ENCODE measurements at regions not wholly inside any gene's neighbourhood (a gene's known extent, or its start where the extent isn't known, plus 50 kb on each side); places are given as distances from the start of the nearest gene placed in this dataset.

DNA sequence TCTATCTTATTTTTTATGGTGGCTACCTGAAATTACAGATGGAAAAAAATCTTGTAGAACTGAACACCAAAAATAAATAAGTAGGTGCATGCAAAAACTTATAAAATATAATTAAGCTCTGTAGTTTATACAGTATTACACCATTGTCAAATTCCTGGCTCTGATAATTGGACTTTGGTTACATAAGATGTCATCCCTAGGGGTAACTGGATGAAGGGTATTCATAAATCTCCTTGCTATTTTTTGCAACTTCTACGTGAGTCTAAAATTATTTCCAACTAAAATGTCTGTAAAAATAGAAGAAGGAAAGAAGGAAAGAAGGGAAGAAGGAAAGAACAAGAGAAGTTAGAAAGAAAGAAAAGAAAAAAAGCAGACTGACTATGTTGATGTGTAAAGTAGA, 716.6 kb downstream of the BCL11B start:
- no peak overlapping the region for H3K4me3 ChIP-seq (ENCODE audit: control insufficient read depth, low read depth, low read length)
- no peak for DNase-seq (ENCODE audit: low read depth)
- TF ChIP-seq, protein P1, sequence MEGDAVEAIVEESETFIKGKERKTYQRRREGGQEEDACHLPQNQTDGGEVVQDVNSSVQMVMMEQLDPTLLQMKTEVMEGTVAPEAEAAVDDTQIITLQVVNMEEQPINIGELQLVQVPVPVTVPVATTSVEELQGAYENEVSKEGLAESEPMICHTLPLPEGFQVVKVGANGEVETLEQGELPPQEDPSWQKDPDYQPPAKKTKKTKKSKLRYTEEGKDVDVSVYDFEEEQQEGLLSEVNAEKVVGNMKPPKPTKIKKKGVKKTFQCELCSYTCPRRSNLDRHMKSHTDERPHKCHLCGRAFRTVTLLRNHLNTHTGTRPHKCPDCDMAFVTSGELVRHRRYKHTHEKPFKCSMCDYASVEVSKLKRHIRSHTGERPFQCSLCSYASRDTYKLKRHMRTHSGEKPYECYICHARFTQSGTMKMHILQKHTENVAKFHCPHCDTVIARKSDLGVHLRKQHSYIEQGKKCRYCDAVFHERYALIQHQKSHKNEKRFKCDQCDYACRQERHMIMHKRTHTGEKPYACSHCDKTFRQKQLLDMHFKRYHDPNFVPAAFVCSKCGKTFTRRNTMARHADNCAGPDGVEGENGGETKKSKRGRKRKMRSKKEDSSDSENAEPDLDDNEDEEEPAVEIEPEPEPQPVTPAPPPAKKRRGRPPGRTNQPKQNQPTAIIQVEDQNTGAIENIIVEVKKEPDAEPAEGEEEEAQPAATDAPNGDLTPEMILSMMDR (IDR thresholded peaks at IDR 0.05; ENCODE audit: control insufficient read depth, insufficient read depth, low read depth, low read length, missing control alignments) = no peak

DNA sequence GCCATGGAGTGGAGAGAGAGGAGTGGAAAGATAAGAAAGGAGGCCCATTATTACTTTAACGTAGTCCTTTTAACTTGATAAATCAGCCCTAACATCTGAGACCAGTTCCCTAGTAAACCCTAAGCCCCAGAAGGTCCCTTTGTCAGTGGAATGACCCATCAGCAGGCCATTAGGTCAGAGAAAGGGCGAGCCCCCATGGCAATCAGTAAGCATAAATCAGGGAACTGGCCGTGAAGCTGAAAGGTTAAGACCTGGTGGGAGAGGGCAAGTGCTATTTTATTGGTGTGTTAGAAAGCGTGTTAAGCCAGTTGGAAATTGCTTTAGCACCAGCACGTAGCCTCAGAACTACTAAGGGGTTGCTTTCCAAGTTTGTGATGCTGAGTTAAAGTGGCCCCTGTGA, 708.0 kb downstream of the BCL11B start:
- DNase-seq (ENCODE audit: low read depth) = no peak
- TF ChIP-seq, protein P1 (IDR thresholded peaks at IDR 0.05; ENCODE audit: control insufficient read depth, insufficient read depth, low read depth, low read length, missing control alignments) = no peak
- no peak overlapping the region for H3K4me3 ChIP-seq (ENCODE audit: control insufficient read depth, low read depth, low read length)

GRCh38 chr14:98564541-98564940, 707.5 kb downstream of the BCL11B start:
- H3K4me3 ChIP-seq (ENCODE audit: control insufficient read depth, low read depth, low read length) = no peak overlapping the region
- no peak for DNase-seq (ENCODE audit: low read depth)
- TF ChIP-seq, protein P1 (IDR thresholded peaks at IDR 0.05; ENCODE audit: control insufficient read depth, insufficient read depth, low read depth, low read length, missing control alignments) = no peak

DNA sequence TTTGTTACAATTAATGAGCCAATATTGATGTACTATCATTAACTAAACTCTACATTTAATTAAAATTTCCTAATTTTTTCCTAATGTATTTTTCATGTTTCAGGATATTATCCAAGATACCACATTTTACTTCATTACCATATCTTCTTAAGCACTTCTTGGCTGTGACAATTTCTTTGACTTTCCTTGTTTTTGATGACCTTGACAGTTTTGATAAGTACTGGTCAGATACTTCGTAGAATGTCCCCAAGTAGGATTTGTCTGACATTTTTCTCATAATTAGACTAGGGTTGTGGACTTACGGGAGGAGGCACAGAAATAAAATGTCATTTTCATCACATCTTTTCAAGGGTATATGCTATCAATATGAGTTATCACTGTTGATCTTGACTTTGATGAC, 700.9 kb downstream of the BCL11B start:
- no peak for DNase-seq (ENCODE audit: low read depth)
- no peak overlapping the region for H3K4me3 ChIP-seq (ENCODE audit: control insufficient read depth, low read depth, low read length)
- TF ChIP-seq, protein P1 (IDR thresholded peaks at IDR 0.05; ENCODE audit: control insufficient read depth, insufficient read depth, low read depth, low read length, missing control alignments) = no peak

DNA sequence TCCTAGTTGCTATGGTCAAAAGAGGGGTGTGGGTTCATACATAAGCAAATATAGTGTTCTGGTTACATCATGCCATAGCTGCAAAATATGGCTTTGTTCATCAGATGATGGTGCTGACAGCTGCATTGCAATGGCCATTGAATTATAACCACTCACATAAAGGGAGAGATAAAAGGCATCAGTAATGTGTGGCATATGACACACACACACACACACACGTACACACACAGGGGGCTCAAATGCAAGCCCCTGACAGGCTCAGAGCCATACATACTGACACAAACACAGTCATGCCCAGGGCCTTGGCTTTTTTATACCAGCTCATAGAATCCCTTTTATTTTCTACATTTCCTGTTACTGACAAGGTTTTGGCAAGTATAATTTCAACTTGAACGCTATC, 698.9 kb downstream of the BCL11B start:
- no peak overlapping the region for H3K4me3 ChIP-seq (ENCODE audit: control insufficient read depth, low read depth, low read length)
- no peak for DNase-seq (ENCODE audit: low read depth)
- TF ChIP-seq, protein P1 (IDR thresholded peaks at IDR 0.05; ENCODE audit: control insufficient read depth, insufficient read depth, low read depth, low read length, missing control alignments) = no peak

DNA sequence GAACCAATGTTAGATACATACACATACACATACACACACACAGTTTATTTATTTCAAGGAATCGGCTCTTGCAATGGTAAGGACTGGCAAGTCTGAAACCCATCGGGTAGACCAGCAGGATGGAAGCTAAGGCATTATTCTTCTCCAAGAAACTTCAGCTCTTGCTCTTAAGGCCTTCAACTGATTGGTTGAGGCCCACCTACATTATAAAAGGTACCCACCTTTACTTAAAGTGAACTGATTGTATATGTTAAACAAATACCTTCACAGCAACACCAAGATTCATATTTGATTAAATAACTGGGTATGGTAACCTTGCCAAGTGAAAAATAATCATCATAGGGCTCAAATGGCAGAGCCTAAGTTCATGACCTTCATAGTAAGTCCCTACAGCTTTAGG, 695.5 kb downstream of the BCL11B start:
- H3K4me3 ChIP-seq (ENCODE audit: control insufficient read depth, low read depth, low read length) = no peak overlapping the region
- DNase-seq (ENCODE audit: low read depth) = no peak
- TF ChIP-seq, protein P1 (IDR thresholded peaks at IDR 0.05; ENCODE audit: control insufficient read depth, insufficient read depth, low read depth, low read length, missing control alignments) = no peak

- TF ChIP-seq, protein P1 (IDR thresholded peaks at IDR 0.05; ENCODE audit: control insufficient read depth, insufficient read depth, low read depth, low read length, missing control alignments) = no peak
- DNase-seq (ENCODE audit: low read depth) = no peak
- no peak overlapping the region for H3K4me3 ChIP-seq (ENCODE audit: control insufficient read depth, low read depth, low read length)
Measured at GRCh38 chr14:98578204-98578603, 693.8 kb downstream of the BCL11B start.

Measured in AG09309 (cell line).